HG02798 (cell line): ENCODE measurements at regions not wholly inside any gene's neighbourhood (a gene's known extent, or its start where the extent isn't known, plus 50 kb on each side); places are given as distances from the start of the nearest gene placed in this dataset.
"Not testable (repeated sequence)": the region's sequence is repeated elsewhere in the genome, so short reads cannot be mapped to it uniquely, and the experiment has no call there.

Experiments used
- ATAC-seq: cut with Tn5 transposase; IDR thresholded peaks from one replicate; pipeline ENCODE4 v1.9.1; 2021; ENCODE audit warnings: mild to moderate bottlenecking; ENCODE audit not compliant: unreplicated experiment, poor library complexity

GRCh38 chr3:64438812-64439211, 213.5 kb upstream of the PRICKLE2 start:
- no peak for ATAC-seq

GRCh38 chr3:64438066-64438465, 212.8 kb upstream of the PRICKLE2 start:
- ATAC-seq, result no peak

DNA sequence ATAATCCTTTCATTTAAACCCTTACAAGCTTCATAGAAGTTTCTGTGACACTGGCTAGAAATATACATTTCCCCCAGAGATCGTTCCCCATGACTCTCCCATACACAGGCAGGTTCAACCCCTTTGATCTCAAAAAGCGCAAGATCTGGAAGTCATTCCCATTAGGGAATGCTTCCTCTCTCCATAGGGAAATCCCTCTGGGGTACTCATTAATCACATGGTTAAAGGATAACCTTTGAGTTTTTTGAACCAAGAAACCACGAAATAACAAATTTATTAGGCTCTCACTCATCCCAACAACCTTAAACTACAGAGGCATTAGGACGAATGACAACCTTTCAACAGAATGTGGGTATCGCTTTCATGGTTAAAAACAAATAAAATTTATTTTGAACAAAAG, 211.9 kb upstream of the PRICKLE2 start:
- no peak for ATAC-seq

DNA sequence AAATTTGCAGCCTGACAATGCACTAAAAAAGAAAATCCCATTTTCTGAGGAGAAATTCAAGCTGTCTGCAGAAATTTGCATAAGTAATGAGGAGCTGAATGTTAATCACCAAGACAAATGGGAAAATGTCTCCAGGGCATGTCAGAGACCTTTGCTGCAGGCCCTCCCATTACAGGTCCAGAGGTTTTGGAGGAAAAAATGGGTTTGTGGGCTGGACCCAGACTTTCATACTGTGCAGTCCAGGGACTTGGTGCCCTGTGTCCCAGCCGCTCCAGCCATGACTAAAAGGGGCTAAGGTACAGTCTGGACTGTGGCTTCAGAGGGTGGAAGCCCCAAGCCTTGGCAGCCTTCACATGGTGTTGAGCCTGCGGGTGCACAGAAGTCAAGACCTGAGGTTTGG, 209.8 kb upstream of the PRICKLE2 start:
- not testable (repeated sequence) for ATAC-seq

GRCh38 chr3:64432870-64433269, 207.6 kb upstream of the PRICKLE2 start:
- no peak for ATAC-seq

DNA sequence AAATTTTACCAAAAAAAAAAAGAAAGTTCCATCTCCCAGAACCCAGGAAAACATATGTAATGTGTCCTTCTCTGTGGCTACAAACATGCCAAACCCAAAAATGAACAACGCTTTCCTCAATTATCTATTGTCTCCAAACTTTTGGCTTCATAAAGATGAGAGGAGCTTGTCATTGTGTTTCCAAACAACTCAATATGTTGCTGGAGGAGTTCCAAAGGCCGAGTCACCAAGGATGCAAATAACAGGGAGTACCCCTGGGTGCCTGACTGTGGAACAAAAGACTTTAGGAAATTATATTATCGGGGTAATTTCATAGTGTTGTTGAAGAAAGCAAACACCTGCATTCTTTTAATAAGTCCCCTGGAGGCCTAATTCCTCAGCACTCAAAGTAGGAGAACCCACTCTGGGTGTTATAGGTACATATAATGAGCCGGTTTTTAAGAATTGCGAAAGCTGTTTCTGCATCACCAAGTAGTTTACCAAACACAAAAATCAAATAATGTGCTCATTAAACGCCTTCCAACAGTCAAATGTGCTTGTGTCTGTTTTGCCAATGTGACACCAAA, 206.3 kb upstream of the PRICKLE2 start:
- ATAC-seq, result no peak

GRCh38 chr3:64427671-64428070, 202.4 kb upstream of the PRICKLE2 start:
- ATAC-seq, result no peak

- ATAC-seq, result no peak
Observed at GRCh38 chr3:64426551-64426950, 201.3 kb upstream of the PRICKLE2 start.

- no peak for ATAC-seq
Observed at GRCh38 chr3:64422932-64423331, 197.7 kb upstream of the PRICKLE2 start.

DNA sequence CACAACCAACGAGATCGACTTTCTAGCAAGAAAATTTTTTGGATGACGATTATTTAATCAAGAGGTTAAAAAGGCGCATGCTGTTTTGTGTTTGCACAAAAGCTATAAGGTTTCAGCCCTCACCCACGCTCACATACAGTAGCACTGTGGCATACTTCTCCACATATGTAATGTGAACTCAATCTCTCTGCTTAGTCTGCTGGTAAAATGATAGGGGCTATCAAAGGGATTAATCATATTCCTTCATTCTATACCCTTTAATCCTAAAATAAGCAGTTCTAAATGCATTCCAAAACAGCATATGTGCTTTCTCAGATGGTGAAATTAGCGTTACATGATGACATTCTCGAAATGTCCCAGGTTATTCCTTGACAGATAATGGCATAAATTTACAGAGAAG, 196.9 kb upstream of the PRICKLE2 start:
- no peak for ATAC-seq

DNA sequence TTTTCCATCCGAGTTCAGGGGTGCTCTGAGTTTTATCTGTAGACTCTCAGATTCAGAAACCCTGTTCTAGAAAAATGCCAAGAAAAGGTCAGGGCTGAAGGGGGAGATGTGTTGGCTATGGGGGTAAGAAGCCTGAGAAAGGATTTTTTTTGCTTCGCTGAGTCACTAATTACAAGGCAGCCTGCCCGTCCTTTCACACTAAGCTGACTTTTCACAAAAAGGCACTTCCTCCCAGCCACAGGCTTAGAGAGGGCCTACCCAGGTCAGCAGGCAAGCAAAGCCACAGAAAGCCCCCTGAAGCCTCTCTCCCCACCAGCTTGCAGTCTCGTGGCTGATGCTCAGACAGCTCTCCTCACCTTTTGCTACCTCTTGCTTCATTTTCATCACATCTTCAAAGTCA, 192.6 kb upstream of the PRICKLE2 start:
- no peak for ATAC-seq

GRCh38 chr3:64414043-64414442, 188.8 kb upstream of the PRICKLE2 start:
- no peak for ATAC-seq

DNA sequence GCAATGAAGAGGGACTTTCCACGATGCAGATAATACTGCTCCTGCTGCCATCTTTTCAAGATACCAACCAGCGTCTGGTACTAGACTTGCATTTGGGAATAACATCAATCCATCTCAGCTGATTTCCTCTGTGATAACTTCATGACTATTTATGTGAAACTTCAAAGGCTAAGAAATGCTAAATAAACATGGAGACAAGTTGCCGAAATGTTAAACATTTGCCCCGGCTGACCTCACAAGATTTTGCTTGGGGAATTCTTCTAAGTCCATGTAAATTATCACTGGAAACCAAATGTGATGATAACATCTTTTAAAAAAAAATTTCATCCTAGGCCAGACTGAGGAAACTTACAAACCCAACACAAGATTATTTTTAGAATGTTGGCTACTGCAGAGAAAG, 185.8 kb upstream of the PRICKLE2 start:
- no peak for ATAC-seq

GRCh38 chr3:64410226-64410625, 185.0 kb upstream of the PRICKLE2 start:
- ATAC-seq, result no peak

DNA sequence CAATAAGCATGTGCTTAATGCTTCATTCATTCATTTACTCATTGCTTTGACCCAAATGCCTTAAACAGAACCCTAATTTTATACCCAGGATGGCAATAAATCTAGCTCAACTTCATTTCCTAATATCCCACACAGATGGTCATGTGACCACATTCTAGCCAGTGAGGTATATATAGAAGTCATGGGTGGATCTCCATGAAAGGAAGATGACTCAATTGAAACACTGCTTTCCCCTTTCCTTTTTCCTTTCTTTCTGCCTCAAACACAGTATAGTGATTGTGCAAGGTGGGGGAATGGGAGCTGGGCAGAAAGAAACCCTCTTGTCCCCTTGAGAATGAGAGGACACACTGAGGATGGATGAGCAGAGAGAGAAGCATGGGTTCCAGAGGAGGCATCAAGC, 183.5 kb upstream of the PRICKLE2 start:
- no peak for ATAC-seq

GRCh38 chr3:64406271-64406670, 181.0 kb upstream of the PRICKLE2 start:
- ATAC-seq, result no peak

GRCh38 chr3:64405211-64405835, 180.1 kb upstream of the PRICKLE2 start:
- no peak for ATAC-seq

- no peak for ATAC-seq
Observed at GRCh38 chr3:64400706-64401105, 175.4 kb upstream of the PRICKLE2 start.

- peak; percentile 66 for ATAC-seq
Observed at GRCh38 chr3:64399205-64399800, 174.0 kb upstream of the PRICKLE2 start.

DNA sequence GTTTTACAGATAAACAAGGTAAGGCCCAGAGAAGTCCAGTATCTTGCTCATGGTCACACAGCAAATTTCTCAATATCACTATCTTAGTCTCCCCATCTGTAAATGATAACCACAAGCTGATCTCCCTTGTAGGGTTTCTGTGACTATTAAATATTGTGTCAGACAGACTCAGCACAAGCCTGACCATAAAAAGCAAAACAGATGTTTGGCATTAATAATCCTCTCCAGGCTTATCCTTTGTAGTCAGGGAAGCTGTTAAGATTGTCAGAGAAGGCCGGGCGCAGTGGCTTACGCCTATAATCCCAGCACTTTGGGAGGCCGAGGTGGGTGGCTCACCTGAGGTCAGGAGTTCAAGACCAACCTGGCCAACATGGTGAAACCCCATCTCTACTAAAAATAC, 173.2 kb upstream of the PRICKLE2 start:
- ATAC-seq, result no peak

DNA sequence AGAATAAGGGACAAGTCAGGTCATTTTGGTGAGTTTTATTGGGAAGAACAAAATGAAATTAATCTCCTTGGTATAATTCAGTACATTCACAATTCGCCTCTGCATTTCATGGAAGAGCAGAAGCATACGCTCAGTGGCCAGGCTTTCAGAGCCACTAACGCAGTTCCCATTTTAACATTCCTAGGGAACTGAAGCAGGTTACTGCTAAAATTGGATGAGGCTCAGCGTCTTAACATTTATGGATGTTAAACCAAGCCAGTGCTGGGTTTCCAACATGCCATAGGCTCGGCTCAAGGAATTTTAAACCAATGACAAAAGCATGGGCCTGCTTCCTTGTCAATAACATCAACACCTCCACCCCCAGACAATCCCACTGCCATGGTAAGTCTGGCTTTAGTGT, 172.7 kb upstream of the PRICKLE2 start:
- no peak for ATAC-seq

DNA sequence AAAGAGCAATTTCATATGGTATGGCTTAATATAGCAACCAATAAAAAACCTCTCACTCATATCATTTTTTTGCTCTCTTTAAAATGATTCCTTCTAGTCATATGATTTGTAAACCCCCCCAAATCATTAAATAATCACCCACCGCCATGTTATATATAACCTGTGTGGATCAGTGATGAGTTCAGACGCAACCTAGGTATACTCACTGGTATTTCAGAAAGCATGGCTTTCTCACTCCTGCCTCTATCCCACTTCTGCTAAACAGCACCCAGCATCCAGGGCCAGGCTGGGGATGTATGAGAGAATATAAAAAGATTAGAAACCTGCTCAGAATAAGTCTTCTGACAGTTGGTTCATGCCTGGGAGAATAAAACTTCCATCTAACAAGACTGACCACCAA, 172.3 kb upstream of the PRICKLE2 start:
- ATAC-seq, result no peak
